ENCODE measurements at regions not wholly inside any gene's neighbourhood (a gene's known extent, or its start where the extent isn't known, plus 50 kb on each side); places are given as distances from the start of the nearest gene placed in this dataset.

GRCh38 chr1:239861985-239862384, 229.7 kb upstream of the FMN2 start:
- DNase-seq (ENCODE audit: extremely low read depth, low read depth): no peak

- no peak for DNase-seq (ENCODE audit: extremely low read depth, low read depth)
Observed at GRCh38 chr1:239868058-239868832, 223.4 kb upstream of the FMN2 start.

GRCh38 chr1:239870194-239870593, 221.5 kb upstream of the FMN2 start:
- no peak for DNase-seq (ENCODE audit: extremely low read depth, low read depth)

- DNase-seq (ENCODE audit: extremely low read depth, low read depth): no peak
Observed at GRCh38 chr1:239872626-239873025, 219.1 kb upstream of the FMN2 start.

GRCh38 chr1:239874831-239875230, 216.9 kb upstream of the FMN2 start:
- no peak for DNase-seq (ENCODE audit: extremely low read depth, low read depth)

- no peak for DNase-seq (ENCODE audit: extremely low read depth, low read depth)
Observed at GRCh38 chr1:239879321-239880170, 212.1 kb upstream of the FMN2 start.

GRCh38 chr1:239882967-239883366, 208.7 kb upstream of the FMN2 start:
- no peak for DNase-seq (ENCODE audit: extremely low read depth, low read depth)

- no peak for DNase-seq (ENCODE audit: extremely low read depth, low read depth)
Observed at GRCh38 chr1:239884796-239885195, 206.9 kb upstream of the FMN2 start.

GRCh38 chr1:239886266-239886665, 205.4 kb upstream of the FMN2 start:
- no peak for DNase-seq (ENCODE audit: extremely low read depth, low read depth)

- DNase-seq (ENCODE audit: extremely low read depth, low read depth): no peak
Observed at GRCh38 chr1:239888639-239889038, 203.0 kb upstream of the FMN2 start.

- DNase-seq (ENCODE audit: extremely low read depth, low read depth): no peak
Observed at GRCh38 chr1:239891621-239892358, 199.9 kb upstream of the FMN2 start.

- no peak for DNase-seq (ENCODE audit: extremely low read depth, low read depth)
Observed at GRCh38 chr1:239892602-239893001, 199.1 kb upstream of the FMN2 start.

- DNase-seq (ENCODE audit: extremely low read depth, low read depth): no peak
Observed at GRCh38 chr1:239893127-239893731, 198.5 kb upstream of the FMN2 start.

GRCh38 chr1:239896569-239896968, 195.1 kb upstream of the FMN2 start:
- DNase-seq (ENCODE audit: extremely low read depth, low read depth): no peak

- DNase-seq (ENCODE audit: extremely low read depth, low read depth): no peak
Observed at GRCh38 chr1:239896980-239897379, 194.7 kb upstream of the FMN2 start.

GRCh38 chr1:239897458-239897857, 194.2 kb upstream of the FMN2 start:
- no peak for DNase-seq (ENCODE audit: extremely low read depth, low read depth)

- DNase-seq (ENCODE audit: extremely low read depth, low read depth): peak; percentile 83
Observed at GRCh38 chr1:239898062-239898730, 193.5 kb upstream of the FMN2 start.

GRCh38 chr1:239899747-239900146, 191.9 kb upstream of the FMN2 start:
- no peak for DNase-seq (ENCODE audit: extremely low read depth, low read depth)

- DNase-seq (ENCODE audit: extremely low read depth, low read depth): no peak
Observed at GRCh38 chr1:239906394-239906793, 185.3 kb upstream of the FMN2 start.

- DNase-seq (ENCODE audit: extremely low read depth, low read depth): no peak
Observed at GRCh38 chr1:239909898-239910297, 181.8 kb upstream of the FMN2 start.
